ENCODE measurements at regions not wholly inside any gene's neighbourhood (a gene's known extent, or its start where the extent isn't known, plus 50 kb on each side); places are given as distances from the start of the nearest gene placed in this dataset.
A peak's percentile ranks its signal among the peaks of the same experiment; 100 is the strongest.

GRCh38 chr12:98149270-98149669 is 366.1 kb upstream of the TMPO start:
- no peak overlapping the region for H3K4me3 ChIP-seq
- H3K9me3 ChIP-seq (replicated peaks) = no peaks in the 10 kb centered on the region
- H3K27me3 ChIP-seq = no peaks in the 10 kb centered on the region
- DNase-seq = no peak
- H3K4me1 ChIP-seq = no peaks in the 10 kb centered on the region
- no peak overlapping the region for H3K27ac ChIP-seq
- no peaks in the 10 kb centered on the region for H3K36me3 ChIP-seq

- Histone ChIP-seq H3K27ac (no peak overlapping the region), H3K27me3 (no peaks in the 10 kb centered on the region), H3K9me3 (replicated peaks) (no peaks in the 10 kb centered on the region), H3K4me3 (no peak overlapping the region), H3K4me1 (no peaks in the 10 kb centered on the region), H3K36me3 (no peaks in the 10 kb centered on the region)
- DNase-seq = no peak
Measured at GRCh38 chr12:98149691-98150210, 365.6 kb upstream of the TMPO start.

GRCh38 chr12:98151105-98151590 is 364.2 kb upstream of the TMPO start:
- H3K27ac ChIP-seq = no peak overlapping the region

GRCh38 chr12:98151984-98152383 is 363.4 kb upstream of the TMPO start:
- Histone ChIP-seq H3K4me1 (no peaks in the 10 kb centered on the region), H3K36me3 (no peaks in the 10 kb centered on the region), H3K27me3 (no peaks in the 10 kb centered on the region), H3K9me3 (replicated peaks) (no peaks in the 10 kb centered on the region), H3K27ac (no peak overlapping the region), H3K4me3 (no peak overlapping the region)
- no peak for DNase-seq

More at GRCh38 chr12:98151105-98151590, 364.2 kb upstream of the TMPO start:
- no peak for DNase-seq
- no peaks in the 10 kb centered on the region for H3K4me1 ChIP-seq
- no peaks in the 10 kb centered on the region for H3K9me3 ChIP-seq (replicated peaks)
- no peaks in the 10 kb centered on the region for H3K27me3 ChIP-seq
- H3K4me3 ChIP-seq = no peak overlapping the region
- H3K36me3 ChIP-seq = no peaks in the 10 kb centered on the region

- H3K4me3 ChIP-seq = no peak overlapping the region
- H3K36me3 ChIP-seq = no peaks in the 10 kb centered on the region
- peak; percentile 6 to 14 for DNase-seq
- no peaks in the 10 kb centered on the region for H3K4me1 ChIP-seq
- H3K27ac ChIP-seq = no peak overlapping the region
- no peaks in the 10 kb centered on the region for H3K27me3 ChIP-seq
- H3K9me3 ChIP-seq (replicated peaks) = no peaks in the 10 kb centered on the region
Measured at GRCh38 chr12:98154850-98155249, 360.5 kb upstream of the TMPO start.

- no peak overlapping the region for H3K27ac ChIP-seq
- no peaks in the 10 kb centered on the region for H3K9me3 ChIP-seq (replicated peaks)
- no peak overlapping the region for H3K4me3 ChIP-seq
- DNase-seq = no peak
- H3K27me3 ChIP-seq = no peaks in the 10 kb centered on the region
- H3K4me1 ChIP-seq = no peaks in the 10 kb centered on the region
- H3K36me3 ChIP-seq = no peaks in the 10 kb centered on the region
Measured at GRCh38 chr12:98156697-98157096, 358.7 kb upstream of the TMPO start.

GRCh38 chr12:98162906-98163678 is 352.3 kb upstream of the TMPO start:
- no peaks in the 10 kb centered on the region for H3K4me1 ChIP-seq
- H3K9me3 ChIP-seq (replicated peaks) = no peaks in the 10 kb centered on the region
- no peak for DNase-seq
- H3K27me3 ChIP-seq = no peaks in the 10 kb centered on the region
- no peak overlapping the region for H3K4me3 ChIP-seq
- no peak overlapping the region for H3K27ac ChIP-seq
- no peaks in the 10 kb centered on the region for H3K36me3 ChIP-seq

- Histone ChIP-seq H3K27ac (no peak overlapping the region), H3K4me1 (no peaks in the 10 kb centered on the region), H3K27me3 (no peaks in the 10 kb centered on the region), H3K36me3 (no peaks in the 10 kb centered on the region), H3K4me3 (no peak overlapping the region), H3K9me3 (replicated peaks) (no peaks in the 10 kb centered on the region)
- no peak for DNase-seq
Measured at GRCh38 chr12:98172304-98172703, 343.1 kb upstream of the TMPO start.

- H3K27me3 ChIP-seq = no peaks in the 10 kb centered on the region
- H3K4me1 ChIP-seq = no peaks in the 10 kb centered on the region
- no peak overlapping the region for H3K4me3 ChIP-seq
- H3K36me3 ChIP-seq = no peaks in the 10 kb centered on the region
- no peaks in the 10 kb centered on the region for H3K9me3 ChIP-seq (replicated peaks)
- H3K27ac ChIP-seq = no peak overlapping the region
- no peak for DNase-seq
Measured at GRCh38 chr12:98172801-98173200, 342.6 kb upstream of the TMPO start.

GRCh38 chr12:98173773-98174427 is 341.5 kb upstream of the TMPO start:
- H3K4me3 ChIP-seq = no peak overlapping the region
- H3K27me3 ChIP-seq = no peaks in the 10 kb centered on the region
- H3K9me3 ChIP-seq (replicated peaks) = no peaks in the 10 kb centered on the region
- DNase-seq = no peak
- H3K36me3 ChIP-seq = no peaks in the 10 kb centered on the region
- no peak overlapping the region for H3K27ac ChIP-seq
- H3K4me1 ChIP-seq = no peaks in the 10 kb centered on the region

GRCh38 chr12:98174428-98174809 is 341.0 kb upstream of the TMPO start:
- no peak overlapping the region for H3K4me3 ChIP-seq
- DNase-seq = no peak
- H3K27ac ChIP-seq = no peak overlapping the region
- no peaks in the 10 kb centered on the region for H3K4me1 ChIP-seq
- no peaks in the 10 kb centered on the region for H3K27me3 ChIP-seq
- H3K9me3 ChIP-seq (replicated peaks) = no peaks in the 10 kb centered on the region
- H3K36me3 ChIP-seq = no peaks in the 10 kb centered on the region

- DNase-seq = no peak
- Histone ChIP-seq H3K9me3 (replicated peaks) (no peaks in the 10 kb centered on the region), H3K4me1 (no peaks in the 10 kb centered on the region), H3K27ac (no peak overlapping the region), H3K27me3 (no peaks in the 10 kb centered on the region), H3K4me3 (no peak overlapping the region), H3K36me3 (no peaks in the 10 kb centered on the region)
Measured at GRCh38 chr12:98178126-98178525, 337.3 kb upstream of the TMPO start.

GRCh38 chr12:98179151-98179550 is 336.2 kb upstream of the TMPO start:
- Histone ChIP-seq H3K36me3 (no peaks in the 10 kb centered on the region), H3K27ac (no peak overlapping the region), H3K9me3 (replicated peaks) (no peaks in the 10 kb centered on the region), H3K4me1 (no peaks in the 10 kb centered on the region), H3K4me3 (no peak overlapping the region), H3K27me3 (no peaks in the 10 kb centered on the region)
- DNase-seq = no peak

- Histone ChIP-seq H3K36me3 (no peaks in the 10 kb centered on the region), H3K27ac (no peak overlapping the region)
- no peak for DNase-seq
Measured at GRCh38 chr12:98180603-98181002, 334.8 kb upstream of the TMPO start.

GRCh38 chr12:98182821-98183220 is 332.6 kb upstream of the TMPO start:
- Histone ChIP-seq H3K4me1 (no peaks in the 10 kb centered on the region; the same call in 1 of the 2 replicates), H3K9me3 (replicated peaks) (no peaks in the 10 kb centered on the region), H3K27me3 (no peaks in the 10 kb centered on the region), H3K36me3 (no peaks in the 10 kb centered on the region), H3K27ac (no peak overlapping the region), H3K4me3 (no peak overlapping the region)
- DNase-seq = no peak

More at GRCh38 chr12:98180603-98181002, 334.8 kb upstream of the TMPO start:
- Histone ChIP-seq H3K9me3 (replicated peaks) (no peaks in the 10 kb centered on the region), H3K27me3 (no peaks in the 10 kb centered on the region), H3K4me3 (no peak overlapping the region), H3K4me1 (no peaks in the 10 kb centered on the region)
